Loucy (cell line): ENCODE measurements at regions not wholly inside any gene's neighbourhood (a gene's known extent, or its start where the extent isn't known, plus 50 kb on each side); places are given as distances from the start of the nearest gene placed in this dataset.

Experiments
- CTCF ChIP-seq: fragments of 200-600 bp; sonication (generic); conservative IDR thresholded peaks from 2 replicates; pipeline ENCODE4 v1.5.1; 2014; ENCODE audit warnings: mild to moderate bottlenecking, antibody characterized with exemption, low read length
- EZH2phosphoT487 ChIP-seq: fragments of 200-600 bp; IDR thresholded peaks from 2 replicates; pipeline ENCODE4 v1.6.1; 2018; ENCODE audit warnings: antibody characterized with exemption, mild to moderate bottlenecking, moderate library complexity, borderline replicate concordance

GRCh38 chr10:100687143-100688003, 58.0 kb upstream of the PAX2 start:
- TF ChIP-seq CTCF, result no peak
- no peak for TF ChIP-seq EZH2phosphoT487
